RKO (cell line): ENCODE measurements at regions not wholly inside any gene's neighbourhood (a gene's known extent, or its start where the extent isn't known, plus 50 kb on each side); places are given as distances from the start of the nearest gene placed in this dataset.
"Not testable (repeated sequence)": the region's sequence is repeated elsewhere in the genome, so short reads cannot be mapped to it uniquely, and the experiment has no call there.

Experiments used
- DNase-seq: peaks from one replicate; pipeline ENCODE4 v3.0.0-alpha.2; 2016; ENCODE audit warnings: low spot score

- DNase-seq: no peak
Measured at GRCh38 chr22:48306785-48307510, 1520.7 kb downstream of the BRD1 start.

- no peak for DNase-seq
Measured at GRCh38 chr22:48306284-48306683, 1521.4 kb downstream of the BRD1 start.

GRCh38 chr22:48305726-48306235, 1521.9 kb downstream of the BRD1 start:
- DNase-seq: no peak

GRCh38 chr22:48303369-48303725, 1524.3 kb downstream of the BRD1 start:
- no peak for DNase-seq

DNA sequence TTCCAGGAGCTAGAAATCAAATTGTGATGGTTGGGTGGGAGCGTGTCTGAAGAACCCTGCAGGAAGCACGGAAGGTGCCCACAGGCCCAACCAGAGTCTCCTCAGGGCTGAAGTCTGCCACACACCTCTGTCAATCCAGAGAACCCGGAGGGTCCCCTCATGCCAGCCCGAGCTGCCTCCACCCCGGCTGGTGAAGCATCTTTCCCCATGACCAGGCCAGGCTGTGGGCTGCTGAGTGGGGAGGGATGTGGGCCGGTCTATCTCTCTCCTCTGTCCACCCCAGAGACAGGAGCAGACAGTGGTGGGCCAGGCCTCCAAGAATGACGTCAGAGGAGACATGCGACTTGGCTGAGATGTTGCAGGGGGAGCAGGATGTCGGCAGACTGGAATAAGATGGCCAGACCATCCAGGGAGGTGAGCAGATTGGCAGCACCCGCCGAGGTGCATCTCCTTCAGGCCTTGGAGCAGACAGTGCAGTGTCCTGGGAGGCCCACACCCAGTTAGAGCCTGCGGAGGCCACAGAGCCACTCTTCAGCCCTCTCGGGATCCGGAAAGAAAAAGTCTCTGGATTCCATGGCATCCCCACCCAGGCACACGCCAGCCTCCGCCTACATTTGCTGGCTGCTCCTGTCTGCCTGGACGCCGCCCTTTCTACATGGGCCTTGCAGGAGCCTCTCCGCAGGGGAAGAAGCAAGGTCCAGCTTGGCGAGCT, 1524.9 kb downstream of the BRD1 start:
- no peak for DNase-seq

DNA sequence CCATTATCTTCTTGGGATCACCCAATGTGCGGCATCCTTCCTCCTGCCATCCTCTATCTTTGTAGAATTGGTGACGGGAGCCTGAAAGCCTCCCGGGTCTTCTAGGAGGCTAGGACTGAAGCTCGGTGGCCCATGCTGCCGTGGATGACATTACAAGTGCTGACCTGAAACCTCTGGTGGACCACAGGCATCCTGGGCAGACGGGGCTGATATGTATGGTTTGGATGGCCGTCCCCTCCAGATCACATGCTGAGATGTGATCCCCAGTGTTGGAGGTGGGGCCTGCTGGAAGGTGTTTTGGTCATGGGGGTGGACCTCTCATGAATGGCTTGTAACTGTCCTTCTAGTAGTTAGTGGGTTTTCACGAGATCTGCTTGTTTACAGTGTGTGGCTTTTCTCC, 1525.8 kb downstream of the BRD1 start:
- DNase-seq: no peak

- no peak for DNase-seq
Measured at GRCh38 chr22:48301421-48301820, 1526.3 kb downstream of the BRD1 start.

- DNase-seq: no peak
Measured at GRCh38 chr22:48300877-48301276, 1526.8 kb downstream of the BRD1 start.

DNA sequence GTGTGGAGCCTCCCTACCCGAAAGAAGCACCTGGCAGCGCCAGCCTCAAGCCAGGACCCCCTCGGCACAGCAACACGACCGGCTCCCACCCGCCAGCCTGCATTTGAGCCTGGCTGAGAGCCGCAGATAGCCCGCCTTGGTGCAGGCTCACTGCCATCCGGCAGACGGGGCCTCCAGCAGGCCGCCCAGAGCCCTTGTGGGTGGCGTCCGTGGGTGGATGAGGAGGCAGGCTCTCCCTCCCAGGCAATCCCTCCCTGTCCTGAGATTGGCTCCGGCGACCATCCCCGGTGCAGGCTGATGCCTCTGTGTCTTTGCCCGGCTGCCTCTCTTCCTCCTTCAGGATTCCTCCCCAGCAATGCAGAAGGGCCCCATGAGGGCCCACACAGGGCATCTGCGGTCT, 1527.9 kb downstream of the BRD1 start:
- no peak for DNase-seq

DNA sequence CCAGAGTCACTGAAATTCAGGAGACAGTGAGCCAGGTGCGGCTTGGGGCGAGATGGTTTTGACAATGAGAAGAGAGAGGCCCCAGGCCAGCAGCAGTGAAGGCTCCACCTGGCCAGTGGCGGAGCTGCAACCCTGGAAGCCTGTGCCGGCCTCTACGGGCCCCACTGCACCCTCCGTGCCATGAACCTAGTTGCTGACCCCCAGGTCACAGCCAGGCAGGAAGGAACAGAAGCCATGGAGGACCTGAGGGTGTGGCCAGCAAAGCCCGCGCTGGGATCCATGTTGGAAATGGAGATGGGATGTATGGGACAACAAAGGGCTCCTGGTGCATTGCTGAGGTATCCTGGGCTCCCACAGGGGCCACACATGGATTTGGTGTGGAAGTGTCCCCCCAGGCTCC, 1528.5 kb downstream of the BRD1 start:
- DNase-seq: no peak

DNA sequence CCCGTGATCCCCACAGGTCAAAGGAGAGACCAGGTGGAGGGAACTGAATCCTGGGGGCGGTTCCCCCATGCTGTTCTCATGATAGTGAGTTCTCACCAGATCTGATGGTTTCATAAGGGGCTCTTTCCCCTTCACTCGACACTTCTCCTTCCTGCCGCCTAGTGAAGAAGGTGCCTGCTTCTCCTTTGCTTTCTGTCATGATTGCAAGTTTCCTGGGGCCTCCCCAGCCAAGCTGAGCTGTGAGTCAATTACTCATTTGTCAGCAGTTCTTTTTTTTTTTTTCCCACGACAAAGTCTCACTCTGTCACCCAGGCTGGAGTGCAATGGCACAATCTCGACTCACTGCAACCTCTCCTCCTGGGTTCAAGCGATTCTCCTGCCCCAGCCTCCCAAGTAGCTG, 1530.4 kb downstream of the BRD1 start:
- no peak for DNase-seq

GRCh38 chr22:48289954-48290353, 1527.5 kb downstream of the TBC1D22A start:
- DNase-seq: not testable (repeated sequence)

- no peak for DNase-seq
Measured at GRCh38 chr22:48288376-48288940, 1526.0 kb downstream of the TBC1D22A start.

GRCh38 chr22:48287031-48287430, 1524.6 kb downstream of the TBC1D22A start:
- DNase-seq: no peak

DNA sequence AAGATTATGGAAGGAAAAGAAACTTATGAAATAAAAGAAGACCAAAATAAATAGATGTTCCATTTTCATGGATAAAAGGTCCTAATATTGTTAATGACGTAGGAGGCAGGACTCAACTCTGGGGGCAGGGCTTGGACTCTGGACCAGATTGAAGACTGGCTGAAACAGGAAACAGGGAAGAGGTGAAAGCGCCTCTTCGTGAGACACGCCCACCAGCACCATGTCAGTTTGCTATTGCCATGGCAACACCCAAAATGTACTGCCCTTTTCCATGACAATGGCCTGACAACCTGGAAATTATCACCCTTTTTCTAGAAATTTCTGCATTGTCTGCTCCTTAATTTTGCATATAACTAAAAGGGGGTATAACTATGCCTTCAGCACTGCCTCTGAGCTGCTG, 1522.2 kb downstream of the TBC1D22A start:
- no peak for DNase-seq

- DNase-seq: no peak
Measured at GRCh38 chr22:48282804-48283203, 1520.4 kb downstream of the TBC1D22A start.

DNA sequence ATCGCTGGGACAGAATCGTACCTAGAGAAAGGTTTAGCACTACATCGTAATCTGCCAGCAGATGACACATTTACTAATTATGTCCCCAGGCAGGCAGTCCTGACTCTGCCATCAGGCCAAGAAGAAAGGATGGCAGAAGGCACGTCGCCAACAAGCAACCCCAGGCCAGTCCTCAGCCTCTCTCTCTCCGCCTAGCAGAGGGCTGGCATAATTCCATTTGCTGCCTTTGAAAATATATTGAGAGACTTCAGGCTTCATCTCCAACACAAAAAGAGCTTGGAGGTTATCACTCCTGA, 1517.0 kb downstream of the TBC1D22A start:
- DNase-seq: no peak

DNA sequence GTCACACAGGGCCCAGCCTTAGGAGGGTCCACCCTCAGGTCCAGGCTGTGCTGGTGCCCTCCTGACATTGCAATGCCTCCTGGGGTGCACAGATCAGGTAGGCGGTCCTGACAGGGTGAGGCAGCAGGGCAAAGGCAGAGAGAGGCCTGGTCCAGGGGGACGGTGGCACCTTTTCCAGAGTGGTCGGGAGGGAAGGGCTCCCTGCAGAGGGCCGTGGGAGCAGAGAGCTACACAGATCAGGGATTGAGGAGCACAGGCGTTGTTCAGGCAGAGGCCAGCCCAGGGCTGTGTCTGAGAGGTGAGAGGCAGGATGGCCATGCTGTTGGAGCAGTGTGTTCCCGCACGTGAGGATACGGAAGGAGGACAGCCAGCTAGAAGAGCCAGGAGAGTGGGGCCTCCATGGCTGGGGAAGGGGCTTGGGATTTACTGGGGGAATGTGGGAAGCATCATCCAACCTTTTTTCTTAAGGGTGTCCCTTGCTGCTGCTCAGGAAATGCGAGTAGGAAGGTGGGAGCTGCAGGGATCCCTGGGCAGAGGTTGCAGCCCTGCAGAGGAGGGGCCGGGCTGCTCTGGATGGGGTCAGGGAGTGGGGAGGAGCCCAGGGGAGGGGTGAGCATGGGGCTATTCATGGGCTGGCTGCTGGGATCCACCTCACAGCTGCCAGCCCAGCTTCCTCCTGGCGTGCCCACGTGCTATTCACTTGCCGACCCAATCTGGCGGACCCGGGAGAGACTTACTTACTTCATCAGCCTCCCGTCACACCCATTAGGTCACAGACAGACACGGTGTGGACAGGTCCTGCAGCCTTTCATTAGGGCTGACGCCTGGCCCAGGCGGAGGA, 1516.4 kb downstream of the TBC1D22A start:
- DNase-seq: no peak

DNA sequence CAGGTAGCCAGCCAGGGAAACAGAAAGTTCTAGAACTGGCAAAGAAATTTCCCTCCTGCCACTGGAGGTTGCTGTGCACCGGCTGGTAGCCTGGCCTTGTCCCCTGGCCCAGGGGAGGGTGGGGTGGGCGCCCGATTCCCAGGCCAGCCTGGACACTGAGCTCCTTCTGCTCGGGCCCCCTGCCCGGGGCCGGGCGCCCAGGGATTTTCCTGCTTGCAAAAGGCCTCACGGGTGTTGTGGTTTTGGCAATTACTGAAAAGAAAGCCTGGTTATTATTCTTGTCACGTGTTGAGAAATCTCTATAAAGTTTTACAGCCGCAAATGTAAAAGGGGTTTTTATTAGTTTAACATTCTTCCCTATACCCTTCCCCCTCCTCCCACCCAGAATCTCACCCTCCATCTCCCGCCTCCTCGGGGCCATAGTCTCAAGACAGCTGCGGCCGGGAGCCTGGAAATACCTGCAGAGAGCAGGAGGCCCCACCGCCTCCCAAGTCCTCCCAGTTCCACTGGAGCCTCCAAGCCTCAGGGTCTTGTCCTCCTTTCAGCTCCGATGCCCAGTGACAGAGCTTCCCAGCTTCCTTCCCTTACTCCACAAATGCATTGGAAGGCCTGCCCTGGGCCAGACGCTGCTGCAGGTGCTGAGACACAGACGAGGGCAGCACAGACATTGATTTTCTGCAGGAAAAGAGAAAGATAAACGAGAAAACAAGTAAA, 1515.6 kb downstream of the TBC1D22A start:
- DNase-seq: no peak

DNA sequence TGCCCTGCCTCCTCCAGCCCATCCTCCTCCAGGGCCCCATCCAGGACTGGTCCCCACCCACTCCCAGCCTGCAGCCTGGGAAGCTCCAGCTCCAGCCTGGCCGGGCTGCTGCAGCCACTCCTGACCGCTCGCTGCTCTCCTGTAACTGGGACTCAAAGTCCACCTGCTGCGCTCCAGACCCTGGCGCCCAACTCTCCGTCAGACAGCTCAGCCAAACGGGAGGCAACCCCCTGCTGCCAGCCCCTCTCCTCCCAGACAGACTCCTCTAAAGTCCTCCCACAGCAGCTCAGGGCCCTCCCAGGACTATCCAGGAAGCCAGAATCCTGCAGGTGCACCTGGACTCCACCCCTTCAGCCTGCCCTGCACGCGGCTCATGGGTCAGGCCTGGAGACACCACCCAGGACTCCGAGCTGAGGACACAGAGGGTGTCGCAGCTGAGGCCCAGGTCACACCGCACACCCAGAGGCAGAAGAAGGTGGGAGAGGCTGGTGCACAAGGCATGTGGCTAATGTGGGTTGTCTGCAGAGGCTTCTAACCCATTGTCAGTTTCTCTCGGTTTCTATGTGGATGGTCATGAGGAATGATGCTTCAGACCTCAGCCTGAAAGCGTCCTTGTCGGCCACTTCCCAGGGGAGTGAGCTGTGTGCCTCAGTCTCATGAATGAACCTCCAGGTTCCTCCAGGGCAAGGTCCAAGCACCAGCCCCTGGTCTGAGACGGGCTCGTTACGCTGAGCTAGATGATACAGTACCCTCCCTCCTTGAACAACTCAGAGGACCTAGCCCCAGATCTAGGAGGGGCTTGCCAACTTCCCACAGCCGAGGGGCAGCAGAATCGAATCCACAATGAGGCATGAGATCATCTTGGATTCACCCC, 1514.8 kb downstream of the TBC1D22A start:
- DNase-seq: no peak

DNA sequence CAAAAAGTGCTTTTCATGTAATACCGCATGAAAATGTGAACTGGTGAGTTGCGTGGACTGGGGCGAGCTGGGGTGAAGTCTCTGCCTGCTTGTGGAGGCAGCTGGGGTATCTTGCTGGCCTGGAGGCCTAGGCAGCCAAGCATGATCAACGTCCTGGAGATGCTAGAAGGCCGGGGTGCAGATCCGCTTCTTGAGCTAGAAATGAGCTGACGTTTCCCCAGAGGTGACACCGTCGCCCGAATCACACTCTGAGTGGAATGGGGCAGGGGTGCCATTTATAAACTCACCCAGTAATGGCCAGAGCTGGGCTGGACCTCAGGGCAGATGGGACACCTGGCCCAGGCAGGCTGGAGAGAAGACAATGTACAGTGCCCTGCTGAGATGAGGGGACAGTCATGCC, 1513.0 kb downstream of the TBC1D22A start:
- DNase-seq: no peak
